ENCODE measurements at regions not wholly inside any gene's neighbourhood (a gene's known extent, or its start where the extent isn't known, plus 50 kb on each side); places are given as distances from the start of the nearest gene placed in this dataset.
"Not testable (repeated sequence)": the region's sequence is repeated elsewhere in the genome, so short reads cannot be mapped to it uniquely, and the experiment has no call there.

GRCh38 chr1:60916199-60916598 is 166.2 kb upstream of the NFIA start:
- H3K4me1 ChIP-seq: no peaks in the 10 kb centered on the region
- H3K27ac ChIP-seq: no peak overlapping the region
- H3K36me3 ChIP-seq: no peaks in the 10 kb centered on the region
- no peak overlapping the region for H3K4me3 ChIP-seq
- no peaks in the 10 kb centered on the region for H3K27me3 ChIP-seq
- H3K9me3 ChIP-seq: no peaks in the 10 kb centered on the region
- TF ChIP-seq POLR2A (IDR thresholded peaks at IDR 0.05) (no peak), CTCF (IDR thresholded peaks at IDR 0.05) (no peak)
- DNase-seq: no peak
- intact Hi-C loops (cut with DNase I; ENCODE audit: low total_unique reads): no loop called here

- Histone ChIP-seq H3K9me3 (no peaks in the 10 kb centered on the region), H3K27ac (no peak overlapping the region), H3K4me3 (no peak overlapping the region), H3K4me1 (no peaks in the 10 kb centered on the region), H3K36me3 (no peaks in the 10 kb centered on the region), H3K27me3 (no peaks in the 10 kb centered on the region)
- intact Hi-C loops (cut with DNase I; ENCODE audit: low total_unique reads): no loop called here
- DNase-seq: no peak
- TF ChIP-seq CTCF (IDR thresholded peaks at IDR 0.05) (no peak), POLR2A (IDR thresholded peaks at IDR 0.05) (no peak)
Observed at GRCh38 chr1:60915441-60915840, 166.9 kb upstream of the NFIA start.

GRCh38 chr1:60914982-60915381 is 167.4 kb upstream of the NFIA start:
- intact Hi-C loops (cut with DNase I; ENCODE audit: low total_unique reads): no loop called here
- DNase-seq: no peak
- no peaks in the 10 kb centered on the region for H3K36me3 ChIP-seq
- H3K9me3 ChIP-seq: no peaks in the 10 kb centered on the region
- no peaks in the 10 kb centered on the region for H3K4me1 ChIP-seq
- H3K27ac ChIP-seq: no peak overlapping the region
- TF ChIP-seq POLR2A (IDR thresholded peaks at IDR 0.05) (no peak), CTCF (IDR thresholded peaks at IDR 0.05) (no peak)
- H3K27me3 ChIP-seq: no peaks in the 10 kb centered on the region
- H3K4me3 ChIP-seq: no peak overlapping the region

DNA sequence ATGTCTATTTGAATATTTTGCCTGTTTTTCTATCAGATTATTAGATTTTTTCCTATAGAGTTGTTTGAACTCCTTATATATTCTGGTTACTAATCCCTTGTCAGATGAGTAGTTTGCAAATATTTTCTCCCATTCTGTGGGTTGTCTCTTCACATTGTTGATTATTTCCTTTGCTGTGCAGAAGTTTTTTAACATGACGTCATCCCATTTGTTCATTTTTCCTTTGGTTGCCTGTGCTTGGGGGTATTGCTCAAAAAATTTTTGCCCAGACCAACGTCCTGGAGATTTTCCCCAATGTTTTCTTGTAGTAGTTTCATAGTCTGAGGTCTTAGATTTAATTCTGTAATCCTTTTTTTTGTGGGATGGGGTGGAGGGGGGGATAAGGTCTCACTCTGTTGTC is 168.7 kb upstream of the NFIA start:
- H3K36me3 ChIP-seq; H3K9me3 ChIP-seq; H3K27me3 ChIP-seq; H3K27ac ChIP-seq; DNase-seq; H3K4me1 ChIP-seq; intact Hi-C loops (cut with DNase I; ENCODE audit: low total_unique reads); H3K4me3 ChIP-seq: not testable (repeated sequence)

GRCh38 chr1:60913039-60913438 is 169.3 kb upstream of the NFIA start:
- Histone ChIP-seq H3K9me3 (no peaks in the 10 kb centered on the region), H3K4me3 (no peak overlapping the region), H3K36me3 (no peaks in the 10 kb centered on the region), H3K27me3 (no peaks in the 10 kb centered on the region), H3K27ac (no peak overlapping the region), H3K4me1 (no peaks in the 10 kb centered on the region)
- TF ChIP-seq POLR2A (IDR thresholded peaks at IDR 0.05) (no peak), CTCF (IDR thresholded peaks at IDR 0.05) (no peak)
- no peak for DNase-seq
- intact Hi-C loops (cut with DNase I; ENCODE audit: low total_unique reads): no loop called here

- Histone ChIP-seq H3K27ac (no peak overlapping the region), H3K27me3 (no peaks in the 10 kb centered on the region), H3K4me3 (no peak overlapping the region), H3K9me3 (no peaks in the 10 kb centered on the region), H3K36me3 (no peaks in the 10 kb centered on the region), H3K4me1 (no peaks in the 10 kb centered on the region)
- DNase-seq: no peak
- intact Hi-C loops (cut with DNase I; ENCODE audit: low total_unique reads): no loop called here
- no peak for TF ChIP-seq POLR2A (IDR thresholded peaks at IDR 0.05)
- no peak for TF ChIP-seq CTCF (IDR thresholded peaks at IDR 0.05)
Observed at GRCh38 chr1:60911966-60912697, 170.2 kb upstream of the NFIA start.
